ENCODE measurements at regions not wholly inside any gene's neighbourhood (a gene's known extent, or its start where the extent isn't known, plus 50 kb on each side); places are given as distances from the start of the nearest gene placed in this dataset.

DNA sequence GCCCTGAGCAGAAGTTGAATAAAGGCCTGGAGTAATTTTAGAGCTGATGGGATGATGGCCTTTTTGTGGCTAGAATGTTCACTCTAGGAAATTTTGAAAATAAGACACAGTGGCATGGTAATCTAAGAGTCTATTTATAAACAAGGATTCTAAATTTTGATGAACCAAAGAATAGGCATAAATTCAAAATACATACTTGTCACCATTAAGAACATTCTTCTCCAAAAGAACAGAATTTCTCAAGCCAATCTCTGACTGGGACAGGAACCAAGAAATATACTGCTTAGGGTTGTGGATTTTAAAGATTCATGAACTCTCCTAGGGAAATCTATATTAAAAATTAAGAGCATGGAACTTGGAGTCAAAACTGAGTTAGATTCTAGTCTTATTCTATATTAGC, 98.2 kb upstream of the SETBP1 start:
- Histone ChIP-seq H4K20me1 (ENCODE audit: insufficient read depth) (no peaks in the 10 kb centered on the region), H3K27me3 (ENCODE audit: insufficient read depth, low read length) (no peaks in the 10 kb centered on the region), H3K4me3 (replicated peaks in 1 of 2; ENCODE audit: low read depth in 1 of 2, low read length in 2 of 2) (no peak overlapping the region), H3K4me1 (ENCODE audit: control insufficient read depth in 1 of 2, insufficient read depth in 2 of 2, low read length in 2 of 2) (no peaks in the 10 kb centered on the region), H3K36me3 (ENCODE audit: control insufficient read depth in 1 of 2, insufficient read depth in 2 of 2, low read length in 2 of 2) (no peaks in the 10 kb centered on the region), H2AFZ (ENCODE audit: low read depth, low read length, poor library complexity, severe bottlenecking) (no peak overlapping the region), H3K4me2 (ENCODE audit: low read length) (no peak overlapping the region), H3K79me2 (ENCODE audit: insufficient read depth, low read length) (no peaks in the 10 kb centered on the region), H3K9me2 (ENCODE audit: insufficient read depth) (no peaks in the 10 kb centered on the region), H3K9me3 (ENCODE audit: control insufficient read depth in 1 of 2, insufficient read depth in 1 of 2, low read depth in 1 of 2, low read length in 2 of 2) (peaks cover 10 to 15% of the 10 kb centered on the region in 2 experiments; a peak in 2 of 4 replicates), H3K9ac (ENCODE audit: low read length) (no peak overlapping the region), H3K27ac (ENCODE audit: low read depth, low read length) (no peak overlapping the region)
- intact Hi-C loops (cut with micrococcal nuclease) = no loop called here
- RAD21 ChIA-PET (ENCODE audit: low non-redundant PET in 1 of 2, low total read pairs in 2 of 2, uncharacterized antibody in 2 of 2, unreplicated experiment in 2 of 2) = no interaction called here
- BruUV-seq (replicated peaks) = no TSS peak
- POLR2A ChIA-PET = no interaction called here
- ATAC-seq = no peak
- DNase-seq (ENCODE audit: low read depth, low spot score) = no peak
- CTCF ChIA-PET = no interaction called here
- no peak for TF ChIP-seq TCF7L2 (IDR thresholded peaks at IDR 0.05; ENCODE audit: borderline replicate concordance, extremely low read depth, insufficient read depth, insufficient read length)
- TF ChIP-seq ZFX (IDR thresholded peaks at IDR 0.05) = no peak
- no peak for TF ChIP-seq ZNF274 (IDR thresholded peaks at IDR 0.05; ENCODE audit: low read depth, low read length)
- TF ChIP-seq, protein P1, sequence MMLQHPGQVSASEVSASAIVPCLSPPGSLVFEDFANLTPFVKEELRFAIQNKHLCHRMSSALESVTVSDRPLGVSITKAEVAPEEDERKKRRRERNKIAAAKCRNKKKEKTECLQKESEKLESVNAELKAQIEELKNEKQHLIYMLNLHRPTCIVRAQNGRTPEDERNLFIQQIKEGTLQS (IDR thresholded peaks at IDR 0.05) = no peak
- TF ChIP-seq RAD21 (IDR thresholded peaks at IDR 0.05; ENCODE audit: low read depth) = no peak
- no peak for TF ChIP-seq CBX3 (IDR thresholded peaks at IDR 0.05; ENCODE audit: low read depth)
- TF ChIP-seq JUND (IDR thresholded peaks at IDR 0.05) = no peak
- no peak for TF ChIP-seq EZH2phosphoT487 (IDR thresholded peaks at IDR 0.05; ENCODE audit: borderline replicate concordance)
- no peak for TF ChIP-seq YY1 (IDR thresholded peaks at IDR 0.05; ENCODE audit: extremely low read depth, insufficient replicate concordance, low read depth, low read length)
- TF ChIP-seq POLR2A (IDR thresholded peaks at IDR 0.05; ENCODE audit: borderline replicate concordance, extremely low read depth, insufficient read depth, insufficient read length) = no peak
- TF ChIP-seq, protein P2, sequence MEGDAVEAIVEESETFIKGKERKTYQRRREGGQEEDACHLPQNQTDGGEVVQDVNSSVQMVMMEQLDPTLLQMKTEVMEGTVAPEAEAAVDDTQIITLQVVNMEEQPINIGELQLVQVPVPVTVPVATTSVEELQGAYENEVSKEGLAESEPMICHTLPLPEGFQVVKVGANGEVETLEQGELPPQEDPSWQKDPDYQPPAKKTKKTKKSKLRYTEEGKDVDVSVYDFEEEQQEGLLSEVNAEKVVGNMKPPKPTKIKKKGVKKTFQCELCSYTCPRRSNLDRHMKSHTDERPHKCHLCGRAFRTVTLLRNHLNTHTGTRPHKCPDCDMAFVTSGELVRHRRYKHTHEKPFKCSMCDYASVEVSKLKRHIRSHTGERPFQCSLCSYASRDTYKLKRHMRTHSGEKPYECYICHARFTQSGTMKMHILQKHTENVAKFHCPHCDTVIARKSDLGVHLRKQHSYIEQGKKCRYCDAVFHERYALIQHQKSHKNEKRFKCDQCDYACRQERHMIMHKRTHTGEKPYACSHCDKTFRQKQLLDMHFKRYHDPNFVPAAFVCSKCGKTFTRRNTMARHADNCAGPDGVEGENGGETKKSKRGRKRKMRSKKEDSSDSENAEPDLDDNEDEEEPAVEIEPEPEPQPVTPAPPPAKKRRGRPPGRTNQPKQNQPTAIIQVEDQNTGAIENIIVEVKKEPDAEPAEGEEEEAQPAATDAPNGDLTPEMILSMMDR (IDR thresholded peaks at IDR 0.05 in 2 of 3, conservative IDR thresholded peaks at IDR 0.05 in 1 of 3; ENCODE audit: borderline replicate concordance in 1 of 3, insufficient read depth in 1 of 3, low read depth in 2 of 3, low read length in 2 of 3) = no peak
- TF ChIP-seq FOSL1 (IDR thresholded peaks at IDR 0.05; ENCODE audit: low read depth) = no peak
- TF ChIP-seq, protein P3, sequence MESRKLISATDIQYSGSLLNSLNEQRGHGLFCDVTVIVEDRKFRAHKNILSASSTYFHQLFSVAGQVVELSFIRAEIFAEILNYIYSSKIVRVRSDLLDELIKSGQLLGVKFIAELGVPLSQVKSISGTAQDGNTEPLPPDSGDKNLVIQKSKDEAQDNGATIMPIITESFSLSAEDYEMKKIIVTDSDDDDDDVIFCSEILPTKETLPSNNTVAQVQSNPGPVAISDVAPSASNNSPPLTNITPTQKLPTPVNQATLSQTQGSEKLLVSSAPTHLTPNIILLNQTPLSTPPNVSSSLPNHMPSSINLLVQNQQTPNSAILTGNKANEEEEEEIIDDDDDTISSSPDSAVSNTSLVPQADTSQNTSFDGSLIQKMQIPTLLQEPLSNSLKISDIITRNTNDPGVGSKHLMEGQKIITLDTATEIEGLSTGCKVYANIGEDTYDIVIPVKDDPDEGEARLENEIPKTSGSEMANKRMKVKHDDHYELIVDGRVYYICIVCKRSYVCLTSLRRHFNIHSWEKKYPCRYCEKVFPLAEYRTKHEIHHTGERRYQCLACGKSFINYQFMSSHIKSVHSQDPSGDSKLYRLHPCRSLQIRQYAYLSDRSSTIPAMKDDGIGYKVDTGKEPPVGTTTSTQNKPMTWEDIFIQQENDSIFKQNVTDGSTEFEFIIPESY (IDR thresholded peaks at IDR 0.05; ENCODE audit: extremely low read depth, insufficient replicate concordance, low read length) = no peak
- TF ChIP-seq ELF1 (IDR thresholded peaks at IDR 0.05; ENCODE audit: borderline replicate concordance, low read depth) = no peak

All from HCT116 (cell line).